Activated T-cell treated with anti-CD3 and anti-CD28 coated beads, Interleukin-2, amount 50 U/mL, for 24 hours (primary cell): ENCODE measurements at regions not wholly inside any gene's neighbourhood (a gene's known extent, or its start where the extent isn't known, plus 50 kb on each side); places are given as distances from the start of the nearest gene placed in this dataset.

ENCODE experiments used
- DNase-seq: peaks from one replicate; pipeline ENCODE4 v3.0.0-alpha.2; 2020
- H3K27ac Mint-ChIP-seq: 2 replicates; pipeline ENCODE4 v1.8.0; 2020; ENCODE audit warnings: mild to moderate bottlenecking, mixed read lengths
- H3K27me3 Mint-ChIP-seq: 2 replicates; pipeline ENCODE4 v1.8.0; 2020; ENCODE audit warnings: mixed read lengths
- H3K36me3 Mint-ChIP-seq: 2 replicates; pipeline ENCODE4 v1.8.0; 2020; ENCODE audit warnings: low read depth, mixed read lengths
- H3K4me1 Mint-ChIP-seq: 2 replicates; pipeline ENCODE4 v1.8.0; 2020; ENCODE audit warnings: low read depth, mixed read lengths
- H3K4me3 Mint-ChIP-seq: 2 replicates; pipeline ENCODE4 v1.8.0; 2020; ENCODE audit warnings: mild to moderate bottlenecking, moderate library complexity, mixed read lengths
- H3K9me3 Mint-ChIP-seq: 2 replicates; pipeline ENCODE4 v1.8.0; 2020; ENCODE audit warnings: mixed read lengths

- Mint-ChIP-seq H3K9me3 (no peaks in the 10 kb centered on the region), H3K4me1 (no peaks in the 10 kb centered on the region), H3K4me3 (no peak overlapping the region), H3K36me3 (no peaks in the 10 kb centered on the region), H3K27ac (no peak overlapping the region), H3K27me3 (no peaks in the 10 kb centered on the region)
- DNase-seq = no peak
These were observed 249.0 kb downstream of the EPM2A start for GRCh38 chr6:145486306-145486705.

- Mint-ChIP-seq H3K9me3 (peaks cover 3% of the 10 kb centered on the region), H3K4me3 (no peak overlapping the region), H3K27ac (no peak overlapping the region), H3K36me3 (no peaks in the 10 kb centered on the region), H3K27me3 (no peaks in the 10 kb centered on the region), H3K4me1 (no peaks in the 10 kb centered on the region)
- no peak for DNase-seq
These were observed 245.7 kb downstream of the EPM2A start for GRCh38 chr6:145489583-145489982.

- Mint-ChIP-seq H3K27me3 (no peaks in the 10 kb centered on the region), H3K36me3 (no peaks in the 10 kb centered on the region), H3K27ac (no peak overlapping the region), H3K9me3 (peaks cover 4% of the 10 kb centered on the region), H3K4me1 (no peaks in the 10 kb centered on the region), H3K4me3 (no peak overlapping the region)
- DNase-seq = no peak
These were observed 245.3 kb downstream of the EPM2A start for GRCh38 chr6:145490068-145490467.

GRCh38 chr6:145491126-145491525, 244.2 kb downstream of the EPM2A start:
- H3K36me3 Mint-ChIP-seq = no peaks in the 10 kb centered on the region
- H3K4me1 Mint-ChIP-seq = no peaks in the 10 kb centered on the region
- DNase-seq = no peak
- peaks cover 8% of the 10 kb centered on the region for H3K9me3 Mint-ChIP-seq
- no peak overlapping the region for H3K4me3 Mint-ChIP-seq
- no peaks in the 10 kb centered on the region for H3K27me3 Mint-ChIP-seq
- no peak overlapping the region for H3K27ac Mint-ChIP-seq

- H3K36me3 Mint-ChIP-seq = no peaks in the 10 kb centered on the region
- no peaks in the 10 kb centered on the region for H3K4me1 Mint-ChIP-seq
- DNase-seq = no peak
- H3K4me3 Mint-ChIP-seq = no peak overlapping the region
- H3K27me3 Mint-ChIP-seq = peaks cover 4% of the 10 kb centered on the region
- no peak overlapping the region for H3K27ac Mint-ChIP-seq
- peaks cover 12% of the 10 kb centered on the region for H3K9me3 Mint-ChIP-seq
These were observed 238.3 kb downstream of the EPM2A start for GRCh38 chr6:145497006-145497405.

GRCh38 chr6:145498425-145498824, 236.9 kb downstream of the EPM2A start:
- Mint-ChIP-seq H3K36me3 (no peaks in the 10 kb centered on the region), H3K4me1 (no peaks in the 10 kb centered on the region), H3K4me3 (no peak overlapping the region), H3K27me3 (peaks cover 4% of the 10 kb centered on the region), H3K9me3 (peaks cover 12% of the 10 kb centered on the region), H3K27ac (no peak overlapping the region)
- DNase-seq = no peak

GRCh38 chr6:145502416-145502815, 232.9 kb downstream of the EPM2A start:
- no peak overlapping the region for H3K27ac Mint-ChIP-seq
- peaks cover 4% of the 10 kb centered on the region for H3K9me3 Mint-ChIP-seq
- peaks cover 4% of the 10 kb centered on the region for H3K27me3 Mint-ChIP-seq
- H3K4me3 Mint-ChIP-seq = no peak overlapping the region
- no peak for DNase-seq
- no peaks in the 10 kb centered on the region for H3K36me3 Mint-ChIP-seq
- H3K4me1 Mint-ChIP-seq = no peaks in the 10 kb centered on the region

GRCh38 chr6:145506136-145506535, 229.2 kb downstream of the EPM2A start:
- Mint-ChIP-seq H3K4me1 (no peaks in the 10 kb centered on the region), H3K27ac (no peak overlapping the region), H3K9me3 (peaks cover 21% of the 10 kb centered on the region), H3K36me3 (no peaks in the 10 kb centered on the region), H3K27me3 (no peaks in the 10 kb centered on the region), H3K4me3 (no peak overlapping the region)
- DNase-seq = no peak

- no peak for DNase-seq
- Mint-ChIP-seq H3K27ac (no peak overlapping the region), H3K27me3 (no peaks in the 10 kb centered on the region), H3K4me1 (no peaks in the 10 kb centered on the region), H3K36me3 (no peaks in the 10 kb centered on the region), H3K4me3 (no peak overlapping the region), H3K9me3 (peaks cover 21% of the 10 kb centered on the region)
These were observed 228.8 kb downstream of the EPM2A start for GRCh38 chr6:145506565-145506964.

- H3K9me3 Mint-ChIP-seq = peaks cover 26% of the 10 kb centered on the region
- no peak for DNase-seq
- H3K27ac Mint-ChIP-seq = no peak overlapping the region
- no peaks in the 10 kb centered on the region for H3K27me3 Mint-ChIP-seq
- H3K4me3 Mint-ChIP-seq = no peak overlapping the region
- no peaks in the 10 kb centered on the region for H3K4me1 Mint-ChIP-seq
- H3K36me3 Mint-ChIP-seq = no peaks in the 10 kb centered on the region
These were observed 228.1 kb downstream of the EPM2A start for GRCh38 chr6:145507239-145507638.

GRCh38 chr6:145508107-145508506, 227.2 kb downstream of the EPM2A start:
- Mint-ChIP-seq H3K9me3 (peaks cover 26% of the 10 kb centered on the region), H3K36me3 (no peaks in the 10 kb centered on the region), H3K27me3 (no peaks in the 10 kb centered on the region), H3K4me3 (no peak overlapping the region), H3K4me1 (no peaks in the 10 kb centered on the region), H3K27ac (no peak overlapping the region)
- no peak for DNase-seq

- H3K27me3 Mint-ChIP-seq = no peaks in the 10 kb centered on the region
- H3K4me1 Mint-ChIP-seq = no peaks in the 10 kb centered on the region
These were observed 217.8 kb downstream of the EPM2A start for GRCh38 chr6:145517492-145517891.

GRCh38 chr6:145525038-145525437, 210.3 kb downstream of the EPM2A start:
- H3K27ac Mint-ChIP-seq = no peak overlapping the region
- DNase-seq = no peak
- H3K36me3 Mint-ChIP-seq = no peaks in the 10 kb centered on the region
- no peak overlapping the region for H3K4me3 Mint-ChIP-seq
- peaks cover 3% of the 10 kb centered on the region for H3K27me3 Mint-ChIP-seq
- no peaks in the 10 kb centered on the region for H3K4me1 Mint-ChIP-seq
- peaks cover 24% of the 10 kb centered on the region for H3K9me3 Mint-ChIP-seq

More at GRCh38 chr6:145517492-145517891, 217.8 kb downstream of the EPM2A start:
- H3K27ac Mint-ChIP-seq = no peak overlapping the region
- no peaks in the 10 kb centered on the region for H3K9me3 Mint-ChIP-seq
- no peaks in the 10 kb centered on the region for H3K36me3 Mint-ChIP-seq
- no peak overlapping the region for H3K4me3 Mint-ChIP-seq
- DNase-seq = no peak

- Mint-ChIP-seq H3K27ac (no peak overlapping the region), H3K4me3 (no peak overlapping the region), H3K27me3 (peaks cover 3% of the 10 kb centered on the region), H3K9me3 (peaks cover 17% of the 10 kb centered on the region), H3K4me1 (no peaks in the 10 kb centered on the region), H3K36me3 (no peaks in the 10 kb centered on the region)
- DNase-seq = no peak
These were observed 205.7 kb downstream of the EPM2A start for GRCh38 chr6:145529582-145529981.

- DNase-seq = no peak
- Mint-ChIP-seq H3K4me1 (no peaks in the 10 kb centered on the region), H3K9me3 (peaks cover 16% of the 10 kb centered on the region), H3K27ac (no peak overlapping the region), H3K27me3 (peaks cover 3% of the 10 kb centered on the region), H3K4me3 (no peak overlapping the region), H3K36me3 (no peaks in the 10 kb centered on the region)
These were observed 204.9 kb downstream of the EPM2A start for GRCh38 chr6:145530454-145530853.

GRCh38 chr6:145531032-145531431, 204.3 kb downstream of the EPM2A start:
- Mint-ChIP-seq H3K4me1 (no peaks in the 10 kb centered on the region), H3K27me3 (peaks cover 3% of the 10 kb centered on the region), H3K36me3 (no peaks in the 10 kb centered on the region), H3K27ac (no peak overlapping the region), H3K9me3 (peaks cover 11% of the 10 kb centered on the region), H3K4me3 (no peak overlapping the region)
- DNase-seq = no peak
